ENCODE measurements at regions not wholly inside any gene's neighbourhood (a gene's known extent, or its start where the extent isn't known, plus 50 kb on each side); places are given as distances from the start of the nearest gene placed in this dataset.

- TF ChIP-seq POLR2AphosphoS5 (IDR thresholded peaks at IDR 0.05; ENCODE audit: low read depth), result no peak
- no peak for TF ChIP-seq REST (IDR thresholded peaks at IDR 0.05; ENCODE audit: insufficient replicate concordance, low read depth)
These were observed 129.4 kb upstream of the BASP1 start for GRCh38 chr5:17088051-17088450.

Data from HL-60 (cell line).